H9 (cell line): ENCODE measurements at regions not wholly inside any gene's neighbourhood (a gene's known extent, or its start where the extent isn't known, plus 50 kb on each side); places are given as distances from the start of the nearest gene placed in this dataset.

Experiments used
- DNase-seq: peaks from one replicate; pipeline ENCODE4 v3.0.0-alpha.2; 2017
- H2AFZ ChIP-seq: one replicate; pipeline ENCODE4 v1.6.1; 2013; ENCODE audit warnings: mild to moderate bottlenecking, low read length, control low read depth, moderate library complexity
- H2AK5ac ChIP-seq: 2 replicates; pipeline ENCODE4 v1.6.1; 2013; ENCODE audit warnings: low read length, control low read depth, mixed read lengths; ENCODE audit not compliant: insufficient read length
- H2BK120ac ChIP-seq: one replicate; pipeline ENCODE4 v1.6.1; 2013; ENCODE audit warnings: low read depth, mild to moderate bottlenecking, low read length, control low read depth, inconsistent platforms; ENCODE audit not compliant: poor library complexity, severe bottlenecking
- H2BK12ac ChIP-seq: 2 replicates; pipeline ENCODE4 v1.6.1; 2013; ENCODE audit warnings: low read length, control low read depth, mixed read lengths, low read depth; ENCODE audit not compliant: insufficient read length
- H2BK15ac ChIP-seq: 2 replicates; pipeline ENCODE4 v1.6.1; 2013; ENCODE audit warnings: low read depth, low read length, control low read depth
- H2BK20ac ChIP-seq: one replicate; pipeline ENCODE4 v1.6.1; 2013; ENCODE audit warnings: low read depth, mild to moderate bottlenecking, low read length, control low read depth, inconsistent platforms; ENCODE audit not compliant: poor library complexity, severe bottlenecking
- H2BK5ac ChIP-seq: 2 replicates; pipeline ENCODE4 v1.6.1; 2013; ENCODE audit warnings: low read length, control low read depth, mixed read lengths; ENCODE audit not compliant: insufficient read length
- H3K14ac ChIP-seq: 2 replicates; pipeline ENCODE4 v1.6.1; 2013; ENCODE audit warnings: low read length, control low read depth; ENCODE audit not compliant: insufficient read depth
- H3K18ac ChIP-seq: 2 replicates; pipeline ENCODE4 v1.6.1; 2013; ENCODE audit warnings: low read depth, mild to moderate bottlenecking, mixed read lengths, low read length, control low read depth; ENCODE audit not compliant: insufficient read length
- H3K23ac ChIP-seq: 2 replicates; pipeline ENCODE4 v1.6.1; 2013; ENCODE audit warnings: low read length, control low read depth, mixed read lengths, low read depth; ENCODE audit not compliant: insufficient read length
- H3K23me2 ChIP-seq: 2 replicates; pipeline ENCODE4 v1.6.1; 2013; ENCODE audit warnings: low read depth, mild to moderate bottlenecking, mixed read lengths, low read length, control low read depth; ENCODE audit not compliant: insufficient read length, poor library complexity, severe bottlenecking
- H3K27ac ChIP-seq: 2 replicates; pipeline ENCODE4 v1.5.1; 2013; ENCODE audit warnings: low read length, control low read depth, mixed read lengths, low read depth; ENCODE audit not compliant: insufficient read length
- H3K27me3 ChIP-seq: 2 replicates; pipeline ENCODE4 v1.6.1; 2013; ENCODE audit warnings: low read length, control low read depth, inconsistent platforms; ENCODE audit not compliant: insufficient read depth
- H3K4ac ChIP-seq: 2 replicates; pipeline ENCODE4 v1.6.1; 2013; ENCODE audit warnings: low read depth, mild to moderate bottlenecking, control low read depth, inconsistent platforms, low read length, moderate library complexity
- H3K4me1 ChIP-seq: 2 replicates; pipeline ENCODE4 v1.6.1; 2013; ENCODE audit warnings: low read length, control low read depth, inconsistent platforms; ENCODE audit not compliant: insufficient read depth
- H3K4me2 ChIP-seq: 2 replicates; pipeline ENCODE4 v1.6.1; 2013; ENCODE audit warnings: low read length, control low read depth, mixed read lengths; ENCODE audit not compliant: insufficient read length, insufficient read depth
- H3K56ac ChIP-seq: 2 replicates; pipeline ENCODE4 v1.6.1; 2013; ENCODE audit warnings: low read depth, mild to moderate bottlenecking, mixed read lengths, low read length, control low read depth; ENCODE audit not compliant: insufficient read length
- H3K79me1 ChIP-seq: 2 replicates; pipeline ENCODE4 v1.6.1; 2013; ENCODE audit warnings: low read depth, mild to moderate bottlenecking, moderate library complexity, low read length, control low read depth, inconsistent platforms; ENCODE audit not compliant: insufficient read depth, poor library complexity, severe bottlenecking
- H3K79me2 ChIP-seq: 2 replicates; pipeline ENCODE4 v1.6.1; 2013; ENCODE audit warnings: low read length, control low read depth, inconsistent platforms; ENCODE audit not compliant: insufficient read depth
- H3K9ac ChIP-seq: 2 replicates; pipeline ENCODE4 v1.6.1; 2013; ENCODE audit warnings: low read length, control low read depth, mixed read lengths; ENCODE audit not compliant: insufficient read length; ENCODE audit errors: extremely low read depth
- H3K9me3 ChIP-seq: one replicate; pipeline ENCODE4 v1.6.1; 2013; ENCODE audit warnings: low read depth, low read length, inconsistent platforms; ENCODE audit not compliant: control insufficient read depth
- H3T11ph ChIP-seq: one replicate; pipeline ENCODE4 v1.6.1; 2013; ENCODE audit warnings: mild to moderate bottlenecking, low read length, control low read depth, inconsistent platforms
- H4K20me1 ChIP-seq: one replicate; pipeline ENCODE4 v1.6.1; 2013; ENCODE audit not compliant: control insufficient read depth, insufficient read length, insufficient read depth
- H4K5ac ChIP-seq: 2 replicates; pipeline ENCODE4 v1.6.1; 2013; ENCODE audit warnings: low read depth, mild to moderate bottlenecking, mixed read lengths, low read length, control low read depth; ENCODE audit not compliant: insufficient read length
- H4K8ac ChIP-seq: replicated peaks from 2 replicates; pipeline ENCODE4 v1.6.1; 2013; ENCODE audit warnings: low read length, control low read depth, mixed read lengths, low read depth; ENCODE audit not compliant: insufficient read length
- H4K91ac ChIP-seq: 2 replicates; pipeline ENCODE4 v1.6.1; 2013; ENCODE audit warnings: low read depth, mild to moderate bottlenecking, moderate library complexity, mixed read lengths, low read length, control low read depth; ENCODE audit not compliant: insufficient read length
- H3K27ac Mint-ChIP-seq, 3 experiments: 2 replicates in 2 of 3; 3 replicates in 1 of 3; pipeline ENCODE4 v1.8.0; 2020 to 2021; ENCODE audit warnings: mixed read lengths in 3 of 3, mild to moderate bottlenecking in 1 of 3, moderate library complexity in 1 of 3
- H3K27me3 Mint-ChIP-seq: 2 replicates; pipeline ENCODE4 v1.8.0; 2021; ENCODE audit warnings: low read depth, mild to moderate bottlenecking, moderate library complexity, mixed read lengths
- H3K36me3 Mint-ChIP-seq, 3 experiments: 2 replicates in 2 of 3; 3 replicates in 1 of 3; pipeline ENCODE4 v1.8.0; 2020 to 2021; ENCODE audit warnings: low read depth in 3 of 3, mixed read lengths in 3 of 3; ENCODE audit not compliant: insufficient read depth in 1 of 3
- H3K4me1 Mint-ChIP-seq, 2 experiments: 2 replicates each; pipeline ENCODE4 v1.8.0; 2020; ENCODE audit warnings: mixed read lengths in 2 of 2
- H3K4me3 Mint-ChIP-seq, 2 experiments: 2 replicates in 1 of 2; 3 replicates in 1 of 2; pipeline ENCODE4 v1.8.0; 2020 to 2021; ENCODE audit warnings: mild to moderate bottlenecking in 2 of 2, mixed read lengths in 2 of 2, moderate library complexity in 1 of 2
- H3K9me3 Mint-ChIP-seq, 2 experiments: 2 replicates in 1 of 2; 3 replicates in 1 of 2; pipeline ENCODE4 v1.8.0; 2020; ENCODE audit warnings: mild to moderate bottlenecking in 2 of 2, mixed read lengths in 2 of 2, moderate library complexity in 1 of 2
- CTCF ChIP-seq: fragments of 200-600 bp; sonication (generic); conservative IDR thresholded peaks from 3 replicates; pipeline ENCODE4 v1.8.0; 2021; ENCODE audit warnings: antibody characterized with exemption, mild to moderate bottlenecking
- WGBS: extraction: QIAGEN DNeasy Blood & Tissue Kit; methylation state at CpG from one replicate; pipeline ENCODE4 v1.1.7; 2013; ENCODE audit warnings: missing lambda C conversion rate, low lambda C conversion rate, mixed read lengths; ENCODE audit not compliant: insufficient read length; ENCODE audit errors: extremely low coverage; 5-methylcytosine and 5-hydroxymethylcytosine counted together

DNA sequence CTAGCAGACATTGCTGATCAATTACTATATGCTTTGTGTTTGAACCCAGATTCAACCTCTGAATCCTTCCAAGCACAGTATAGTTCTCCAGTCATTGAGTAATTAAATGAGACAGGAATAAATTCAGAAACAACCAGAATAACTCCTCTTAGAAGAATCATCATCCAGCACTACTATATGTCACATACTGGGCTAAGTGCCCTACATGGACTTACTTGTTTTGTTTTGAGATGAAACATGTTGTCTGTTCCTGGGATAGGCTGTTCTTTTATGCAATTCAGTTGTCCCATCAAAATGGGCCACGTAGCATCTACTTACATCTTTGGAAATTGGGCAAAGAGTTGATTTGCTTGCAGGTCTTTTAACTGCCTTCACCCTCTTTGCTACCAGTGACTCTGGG lies 365.5 kb upstream of the SUCLG2 start:
- Histone ChIP-seq H3K23ac (no peak overlapping the region), H4K5ac (no peak overlapping the region), H2BK12ac (no peak overlapping the region), H3K4me2 (no peak overlapping the region), H3K9ac (no peak overlapping the region), H4K91ac (no peak overlapping the region), H2BK15ac (no peak overlapping the region), H3K79me2 (no peaks in the 10 kb centered on the region), H2AK5ac (no peak overlapping the region), H3K9me3 (no peaks in the 10 kb centered on the region), H2AFZ (no peak overlapping the region), H4K20me1 (no peaks in the 10 kb centered on the region), H3K18ac (no peak overlapping the region), H3K14ac (no peak overlapping the region), H3K56ac (no peak overlapping the region), H3T11ph (no peak overlapping the region), H4K8ac (no peak overlapping the region), H3K79me1 (no peaks in the 10 kb centered on the region), H3K27me3 (no peaks in the 10 kb centered on the region), H3K4me1 (no peaks in the 10 kb centered on the region), H2BK5ac (no peak overlapping the region), H3K27ac (no peak overlapping the region), H2BK20ac (no peak overlapping the region), H3K23me2 (no peaks in the 10 kb centered on the region), H2BK120ac (no peak overlapping the region), H3K4ac (no peak overlapping the region)
- Mint-ChIP-seq H3K4me3 (no peak overlapping the region), H3K9me3 (no peaks in the 10 kb centered on the region), H3K27me3 (no peaks in the 10 kb centered on the region; the same call in 1 of the 2 replicates), H3K36me3 (no peaks in the 10 kb centered on the region), H3K4me1 (peaks cover 0 to 2% of the 10 kb centered on the region in 2 experiments; a peak in 1 of 4 replicates), H3K27ac (no peak overlapping the region)
- TF ChIP-seq CTCF, result no peak
- DNase-seq, result no peak
- no CpG with 5 or more reads among the region's 1 CpG for WGBS
